Glutamatergic neuron (in vitro differentiated cells): ENCODE measurements at regions not wholly inside any gene's neighbourhood (a gene's known extent, or its start where the extent isn't known, plus 50 kb on each side); places are given as distances from the start of the nearest gene placed in this dataset.

Experiments used
- DNase-seq: peaks from one replicate; pipeline ENCODE4 v3.0.0; 2022
- H3K27ac Mint-ChIP-seq: one replicate; pipeline ENCODE4 v1.8.0; 2020; ENCODE audit warnings: mild to moderate bottlenecking, mixed read lengths, inconsistent platforms; ENCODE audit not compliant: unreplicated experiment
- H3K27me3 Mint-ChIP-seq: one replicate; pipeline ENCODE4 v1.8.0; 2020; ENCODE audit warnings: mild to moderate bottlenecking, moderate library complexity, mixed read lengths, inconsistent platforms; ENCODE audit not compliant: unreplicated experiment
- H3K36me3 Mint-ChIP-seq: one replicate; pipeline ENCODE4 v1.8.0; 2020; ENCODE audit warnings: mild to moderate bottlenecking, mixed read lengths, inconsistent platforms; ENCODE audit not compliant: unreplicated experiment
- H3K4me1 Mint-ChIP-seq: one replicate; pipeline ENCODE4 v1.8.0; 2020; ENCODE audit warnings: mild to moderate bottlenecking, low read depth, mixed read lengths, inconsistent platforms; ENCODE audit not compliant: unreplicated experiment
- H3K4me3 Mint-ChIP-seq: one replicate; pipeline ENCODE4 v1.8.0; 2020; ENCODE audit warnings: mild to moderate bottlenecking, mixed read lengths, inconsistent platforms; ENCODE audit not compliant: unreplicated experiment
- H3K9me3 Mint-ChIP-seq: one replicate; pipeline ENCODE4 v1.8.0; 2020; ENCODE audit warnings: mild to moderate bottlenecking, moderate library complexity, mixed read lengths, inconsistent platforms; ENCODE audit not compliant: unreplicated experiment
- CTCF ChIP-seq: fragments of 200-600 bp; sonication (generic); IDR thresholded peaks from one replicate; pipeline ENCODE4 v1.5.0; 2021; ENCODE audit not compliant: partially characterized antibody, unreplicated experiment

DNA sequence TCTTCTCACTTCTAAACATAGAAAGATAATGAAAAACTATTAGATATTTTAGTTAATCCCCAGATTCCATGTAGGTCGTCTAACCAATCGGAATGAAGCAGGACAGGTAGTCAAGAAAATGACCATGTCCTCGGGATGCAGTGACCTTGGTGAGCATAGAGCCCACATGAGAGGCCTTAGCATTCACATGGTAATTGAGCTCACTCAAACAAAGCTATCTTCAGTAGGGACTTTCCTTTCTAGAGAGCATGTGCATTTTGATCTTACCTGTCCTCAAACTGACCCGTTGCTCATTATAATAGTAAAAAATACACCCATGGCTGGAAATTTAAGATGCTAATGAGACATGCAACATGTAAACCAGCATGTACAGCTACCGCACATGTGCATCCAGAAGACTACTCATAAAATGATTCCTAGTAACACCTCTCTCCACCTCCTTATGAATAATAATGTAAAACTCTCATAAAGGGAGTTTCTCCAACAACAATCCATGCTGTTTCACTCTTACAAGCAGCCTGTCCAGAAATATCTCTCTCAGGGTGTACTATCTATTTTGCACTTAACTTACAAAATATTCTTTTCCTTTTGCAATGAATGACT, 274.0 kb upstream of the CDH9 start:
- Mint-ChIP-seq H3K4me3 (no peak overlapping the region), H3K27me3 (no peaks in the 10 kb centered on the region), H3K27ac (no peak overlapping the region), H3K4me1 (peaks cover 2% of the 10 kb centered on the region), H3K36me3 (no peaks in the 10 kb centered on the region), H3K9me3 (no peaks in the 10 kb centered on the region)
- DNase-seq = no peak
- no peak for TF ChIP-seq CTCF

- no peaks in the 10 kb centered on the region for H3K27me3 Mint-ChIP-seq
- H3K27ac Mint-ChIP-seq = no peak overlapping the region
Observed at GRCh38 chr5:27311544-27311943, 273.2 kb upstream of the CDH9 start.

DNA sequence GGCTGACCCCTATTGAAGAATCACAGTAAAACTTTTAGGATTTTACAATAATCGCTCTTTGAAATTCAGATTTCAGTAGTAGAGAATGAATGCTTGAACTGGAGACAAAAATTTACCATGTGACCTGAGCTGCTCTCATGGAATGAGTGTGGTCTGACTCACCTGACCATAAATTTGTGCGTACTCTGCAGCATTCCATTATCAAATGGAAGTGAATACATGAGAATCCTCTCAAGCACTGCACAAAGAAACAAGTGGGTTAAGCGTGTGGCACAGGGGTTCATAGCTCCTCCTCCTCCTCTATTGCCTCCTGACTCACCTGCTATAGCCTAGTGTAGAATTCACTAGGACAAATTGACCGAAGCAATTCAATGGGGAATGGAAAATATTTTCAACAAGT, 269.8 kb upstream of the CDH9 start:
- H3K36me3 Mint-ChIP-seq = no peaks in the 10 kb centered on the region
- H3K4me3 Mint-ChIP-seq = no peak overlapping the region
- no peak for TF ChIP-seq CTCF
- H3K27me3 Mint-ChIP-seq = no peaks in the 10 kb centered on the region
- H3K27ac Mint-ChIP-seq = no peak overlapping the region
- no peaks in the 10 kb centered on the region for H3K9me3 Mint-ChIP-seq
- H3K4me1 Mint-ChIP-seq = no peaks in the 10 kb centered on the region
- DNase-seq = no peak

More at GRCh38 chr5:27311544-27311943, 273.2 kb upstream of the CDH9 start:
- Mint-ChIP-seq H3K36me3 (no peaks in the 10 kb centered on the region), H3K4me1 (peaks cover 2% of the 10 kb centered on the region), H3K4me3 (no peak overlapping the region), H3K9me3 (no peaks in the 10 kb centered on the region)
- TF ChIP-seq CTCF = no peak
- no peak for DNase-seq

- peak overlapping the region; percentile 53 for H3K27ac Mint-ChIP-seq
Observed at GRCh38 chr5:27290172-27290571, 251.8 kb upstream of the CDH9 start.

More at GRCh38 chr5:27290172-27290571, 251.8 kb upstream of the CDH9 start:
- Mint-ChIP-seq H3K4me3 (no peak overlapping the region), H3K4me1 (peaks cover 2% of the 10 kb centered on the region), H3K27me3 (no peaks in the 10 kb centered on the region), H3K36me3 (peaks cover 7% of the 10 kb centered on the region), H3K9me3 (no peaks in the 10 kb centered on the region)
- TF ChIP-seq CTCF = no peak
- DNase-seq = no peak
